NB4 (cell line): ENCODE measurements at regions not wholly inside any gene's neighbourhood (a gene's known extent, or its start where the extent isn't known, plus 50 kb on each side); places are given as distances from the start of the nearest gene placed in this dataset.

ENCODE experiments used
- DNase-seq: peaks from one replicate; pipeline ENCODE4 v3.0.0; 2010; ENCODE audit warnings: low read depth
- H3K4me3 ChIP-seq: one replicate; pipeline ENCODE4 v1.5.1; 2011; ENCODE audit warnings: mild to moderate bottlenecking, low read depth, low read length, moderate library complexity
- CTCF ChIP-seq: IDR thresholded peaks from one replicate; pipeline ENCODE4 v1.5.1; 2012; ENCODE audit warnings: low read depth, low read length
- MAX ChIP-seq: IDR thresholded peaks from 2 replicates; pipeline ENCODE4 v1.6.1; 2011; ENCODE audit warnings: low read depth, low read length
- MYC ChIP-seq: IDR thresholded peaks from 2 replicates; pipeline ENCODE4 v1.6.1; 2011; ENCODE audit warnings: low read depth, low read length
- POLR2A ChIP-seq: IDR thresholded peaks from 2 replicates; pipeline ENCODE4 v1.6.1; 2011; ENCODE audit warnings: mild to moderate bottlenecking; ENCODE audit not compliant: insufficient read length; ENCODE audit errors: extremely low read depth

DNA sequence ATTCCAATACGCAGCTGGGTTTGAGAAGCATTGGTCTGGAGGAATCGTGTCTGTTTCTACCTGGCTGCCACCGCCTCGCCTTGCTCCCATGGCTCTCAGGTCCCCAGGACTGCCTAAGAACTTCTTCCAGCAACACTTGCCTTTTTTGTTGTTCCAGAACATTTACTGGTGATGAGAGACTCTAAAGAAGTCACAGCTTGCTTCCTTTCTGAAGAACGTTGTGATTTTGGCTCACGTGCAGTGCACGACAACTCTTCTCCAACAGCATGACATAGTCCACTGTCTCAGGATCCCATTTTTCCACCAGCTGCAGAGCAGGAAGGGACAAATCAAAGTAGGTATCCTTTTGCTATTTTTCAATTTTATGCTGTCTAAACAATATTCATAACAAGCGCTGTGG lies 940.9 kb downstream of the SLC4A3 start:
- no peak for TF ChIP-seq POLR2A
- no peak for TF ChIP-seq CTCF
- no peak for TF ChIP-seq MAX
- no peak for TF ChIP-seq MYC
- H3K4me3 ChIP-seq = no peak overlapping the region

GRCh38 chr2:220569112-220569897 lies 941.9 kb downstream of the SLC4A3 start:
- no peak overlapping the region for H3K4me3 ChIP-seq
- no peak for DNase-seq
- TF ChIP-seq MYC = no peak
- no peak for TF ChIP-seq MAX
- TF ChIP-seq POLR2A = no peak
- no peak for TF ChIP-seq CTCF

More for the DNA sequence above, 940.9 kb downstream of the SLC4A3 start:
- no peak for DNase-seq

DNA sequence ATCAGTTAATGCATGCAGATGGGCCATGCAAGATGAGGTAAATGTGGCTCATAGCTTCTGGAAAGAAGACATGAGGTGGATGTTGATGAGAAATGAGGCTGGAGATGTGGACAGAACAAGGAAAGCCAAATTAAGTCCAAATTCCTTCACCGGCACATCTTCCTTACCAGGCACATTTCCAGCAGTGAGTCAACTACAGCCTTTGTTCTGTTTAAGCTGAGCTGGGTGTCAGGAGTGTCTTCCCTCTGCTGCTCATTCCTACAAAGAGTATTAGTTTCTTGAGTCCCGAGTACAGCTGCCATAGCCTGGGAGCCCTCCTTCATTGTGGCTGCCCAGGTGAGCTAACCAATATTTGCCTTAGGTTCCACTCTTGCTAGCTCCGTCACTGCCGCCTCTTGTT lies 945.0 kb downstream of the SLC4A3 start:
- no peak overlapping the region for H3K4me3 ChIP-seq
- DNase-seq = no peak
- TF ChIP-seq MYC = no peak
- TF ChIP-seq POLR2A = no peak
- TF ChIP-seq CTCF = no peak
- no peak for TF ChIP-seq MAX

DNA sequence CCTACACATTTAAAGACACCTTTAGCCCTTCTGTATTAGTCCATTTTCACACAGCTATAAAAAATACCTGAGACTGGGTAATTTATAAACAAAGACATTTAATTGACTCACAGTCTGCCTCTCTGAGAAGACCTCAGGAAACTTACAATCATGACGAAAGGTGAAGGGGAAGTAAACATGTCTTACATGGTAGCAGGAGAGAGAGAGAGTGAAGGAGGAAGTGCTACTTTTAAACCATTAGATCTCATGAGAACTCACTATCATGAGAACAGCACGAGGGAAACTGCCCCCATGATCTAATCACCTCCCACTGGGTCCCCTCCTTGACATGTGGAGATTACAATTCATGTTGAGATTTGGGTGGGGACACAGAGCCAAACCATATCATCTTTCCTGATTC lies 946.6 kb downstream of the SLC4A3 start:
- no peak for DNase-seq
- no peak overlapping the region for H3K4me3 ChIP-seq
- TF ChIP-seq MYC (no peak), CTCF (no peak), MAX (no peak), POLR2A (no peak)

DNA sequence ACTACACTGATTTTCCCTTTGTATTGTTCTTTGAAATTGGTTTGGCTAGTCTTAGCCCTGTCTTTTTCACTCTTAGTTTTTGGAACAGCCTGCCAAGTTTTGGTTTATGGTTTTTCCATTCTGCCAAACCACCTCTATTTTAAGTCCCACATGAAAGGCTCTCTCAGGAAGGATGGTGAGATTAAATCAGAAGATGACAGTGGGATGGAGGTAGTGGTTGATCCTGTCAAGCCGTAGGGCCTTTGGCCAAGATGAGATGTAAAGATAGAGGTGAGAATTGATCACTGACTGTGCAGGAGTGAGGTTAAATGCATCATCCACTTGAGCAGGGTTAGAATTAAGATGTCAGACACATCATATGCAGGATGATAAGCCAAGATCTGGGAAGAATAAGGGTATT lies 948.5 kb downstream of the SLC4A3 start:
- no peak overlapping the region for H3K4me3 ChIP-seq
- no peak for DNase-seq
- TF ChIP-seq CTCF (no peak), MYC (no peak), POLR2A (no peak), MAX (no peak)
